WTC11 (cell line): ENCODE measurements at regions not wholly inside any gene's neighbourhood (a gene's known extent, or its start where the extent isn't known, plus 50 kb on each side); places are given as distances from the start of the nearest gene placed in this dataset.

Experiments
- ESRRA ChIP-seq: sonication (generic); formaldehyde crosslinking; IDR thresholded peaks from 2 replicates; pipeline ENCODE4 v1.8.1; 2022; ENCODE audit warnings: mild to moderate bottlenecking, missing genetic modification reagents, borderline replicate concordance
- NFYB ChIP-seq: sonication (generic); formaldehyde crosslinking; conservative IDR thresholded peaks from 2 replicates; pipeline ENCODE4 v1.8.0; 2022; ENCODE audit warnings: low read depth, missing genetic modification reagents

DNA sequence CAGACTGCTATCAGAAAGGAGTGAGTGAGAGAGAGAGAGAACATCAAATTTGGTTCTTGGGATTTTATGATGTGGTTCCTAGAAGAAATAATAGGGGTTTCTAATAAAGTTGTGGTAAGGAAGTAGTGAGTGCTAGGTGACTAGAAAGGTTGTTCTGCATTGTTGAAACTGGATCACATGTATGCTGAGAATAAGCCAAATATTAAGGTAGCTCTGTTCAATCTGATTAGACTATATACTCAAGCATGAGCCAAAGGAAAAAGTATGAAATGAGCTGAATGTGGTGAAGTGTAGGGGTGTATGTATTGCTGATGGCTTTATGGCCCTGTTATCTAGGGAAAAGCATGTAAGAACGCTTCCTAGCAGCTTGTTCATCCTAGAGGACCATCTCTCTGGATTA, 63.0 kb upstream of the IMPG1 start:
- TF ChIP-seq ESRRA (CRISPR knock-in tag): no peak
- no peak for TF ChIP-seq NFYB (CRISPR knock-in tag)
